HCT116 (cell line): ENCODE measurements at regions not wholly inside any gene's neighbourhood (a gene's known extent, or its start where the extent isn't known, plus 50 kb on each side); places are given as distances from the start of the nearest gene placed in this dataset.

Experiments used
- ATAC-seq: fragments of 200-7000 bp; cut with Tn5 transposase; 2 replicates; pipeline ENCODE4 v1.9.1; 2020; ENCODE audit warnings: mild to moderate bottlenecking, moderate library complexity
- BruUV-seq: library from RNA; stranded (reverse); fragments of 400-500 nt; replicated peaks from 2 replicates; lab custom pipeline; 2021; lab: Mats Ljungman, UMichigan
- CTCF ChIA-PET: fragments of 300-600 bp; sonication (Branson Sonifier 250); formaldehyde crosslinking; loops from one replicate; lab custom pipeline; 2021; ENCODE audit warnings: antibody characterized with exemption; lab: Charles Lee
- POLR2A ChIA-PET: fragments of 300-600, 350-600 bp; sonication (Branson Sonifier 250); formaldehyde crosslinking; loops from one replicate; lab custom pipeline; 2021; ENCODE audit warnings: antibody characterized with exemption; lab: Charles Lee
- RAD21 ChIA-PET, 2 experiments: fragments of 300-600 bp; sonication (Branson Sonifier 250); formaldehyde crosslinking; loops; one replicate each; lab custom pipeline; 2023; ENCODE audit warnings: low total read pairs in 2 of 2; ENCODE audit not compliant: uncharacterized antibody in 2 of 2, unreplicated experiment in 2 of 2, low non-redundant PET in 1 of 2; lab: Charles Lee
- DNase-seq: peaks from one replicate; pipeline ENCODE4 v3.0.0-alpha.2; 2010; ENCODE audit warnings: low read depth, low spot score
- H2AFZ ChIP-seq: fragments of 200-600 bp; shearing (Covaris generic), sonication (generic); 2 replicates; pipeline ENCODE4 v1.6.1; 2017; ENCODE audit warnings: low read depth, mixed run types, mixed read lengths, antibody characterized with exemption, low read length; ENCODE audit not compliant: poor library complexity, severe bottlenecking
- H3K27ac ChIP-seq: 2 replicates; pipeline ENCODE4 v1.5.1; 2012; ENCODE audit warnings: low read depth, low read length
- H3K27me3 ChIP-seq: fragments of 200-600 bp; sonication (generic); 2 replicates; pipeline ENCODE4 v1.6.1; 2016; ENCODE audit warnings: mixed run types, low read length, mixed read lengths; ENCODE audit not compliant: insufficient read depth
- H3K36me3 ChIP-seq, 2 experiments: fragments of 200-500 bp in 1 of 2; fragments of 200-600 bp in 1 of 2; sonication (Bioruptor generic) in 1 of 2; sonication (generic) in 1 of 2; 2 replicates each; pipeline versions ENCODE4 v1.5.1 to v1.6.1; 2014 to 2016; ENCODE audit warnings: low read length in 2 of 2, inconsistent platforms in 1 of 2, mixed read lengths in 1 of 2, mixed run types in 1 of 2; ENCODE audit not compliant: insufficient read depth in 2 of 2, control insufficient read depth in 1 of 2
- H3K4me1 ChIP-seq, 2 experiments: fragments of 200-600 bp in 1 of 2; sonication (generic) in 1 of 2; 2 replicates each; pipeline versions ENCODE4 v1.5.1 to v1.6.1; 2012 to 2017; ENCODE audit warnings: low read length in 2 of 2, inconsistent platforms in 1 of 2, mild to moderate bottlenecking in 1 of 2, mixed read lengths in 1 of 2, mixed run types in 1 of 2, moderate library complexity in 1 of 2; ENCODE audit not compliant: insufficient read depth in 2 of 2, control insufficient read depth in 1 of 2
- H3K4me2 ChIP-seq: fragments of 200-600 bp; sonication (generic); 2 replicates; pipeline ENCODE4 v1.6.1; 2017; ENCODE audit warnings: mixed run types, low read length, mixed read lengths
- H3K4me3 ChIP-seq, 2 experiments: fragments of 200-600 bp in 1 of 2; sonication (generic) in 1 of 2; replicated peaks in 1 of 2; 2 replicates each; pipeline ENCODE4 v1.5.1; 2011 to 2016; ENCODE audit warnings: low read length in 2 of 2, control low read depth in 1 of 2, low read depth in 1 of 2, mild to moderate bottlenecking in 1 of 2, mixed read lengths in 1 of 2, mixed run types in 1 of 2
- H3K79me2 ChIP-seq: fragments of 200-600 bp; sonication (generic); 2 replicates; pipeline ENCODE4 v1.6.1; 2017; ENCODE audit warnings: mild to moderate bottlenecking, mixed run types, low read length, moderate library complexity, mixed read lengths; ENCODE audit not compliant: insufficient read depth
- H3K9ac ChIP-seq: fragments of 200-600 bp; sonication (generic); 2 replicates; pipeline ENCODE4 v1.6.1; 2016; ENCODE audit warnings: low read length, mixed read lengths
- H3K9me2 ChIP-seq: fragments of 200-600 bp; sonication (generic), shearing (Covaris generic); 2 replicates; pipeline ENCODE4 v1.6.1; 2017; ENCODE audit warnings: mixed run types, mild to moderate bottlenecking, moderate library complexity; ENCODE audit not compliant: insufficient read depth
- H3K9me3 ChIP-seq, 2 experiments: fragments of 200-500 bp in 1 of 2; fragments of 200-600 bp in 1 of 2; sonication (Bioruptor generic) in 1 of 2; sonication (generic) in 1 of 2; 2 replicates each; pipeline ENCODE4 v1.6.1; 2014 to 2017; ENCODE audit warnings: low read length in 2 of 2, mixed read lengths in 2 of 2, inconsistent platforms in 1 of 2, low read depth in 1 of 2, mild to moderate bottlenecking in 1 of 2, mixed run types in 1 of 2, moderate library complexity in 1 of 2; ENCODE audit not compliant: control insufficient read depth in 1 of 2, insufficient read depth in 1 of 2
- H4K20me1 ChIP-seq: fragments of 200-600 bp; sonication (generic), shearing (Covaris generic); 2 replicates; pipeline ENCODE4 v1.6.1; 2017; ENCODE audit warnings: mixed run types, mild to moderate bottlenecking, moderate library complexity; ENCODE audit not compliant: insufficient read depth
- CBX3 ChIP-seq: IDR thresholded peaks from 2 replicates; pipeline ENCODE4 v1.6.1; 2012; ENCODE audit warnings: low read depth
- CEBPB ChIP-seq: IDR thresholded peaks from 2 replicates; pipeline ENCODE4 v1.6.1; 2012; ENCODE audit warnings: low read depth
- EGR1 ChIP-seq: IDR thresholded peaks from 2 replicates; pipeline ENCODE4 v1.6.1; 2012; ENCODE audit warnings: low read depth
- ELF1 ChIP-seq: IDR thresholded peaks from 2 replicates; pipeline ENCODE4 v1.6.1; 2012; ENCODE audit warnings: low read depth, borderline replicate concordance
- EZH2phosphoT487 ChIP-seq: fragments of 200-600 bp; IDR thresholded peaks from 2 replicates; pipeline ENCODE4 v1.6.1; 2018; ENCODE audit warnings: antibody characterized with exemption, borderline replicate concordance
- FOSL1 ChIP-seq: IDR thresholded peaks from 2 replicates; pipeline ENCODE4 v1.6.1; 2012; ENCODE audit warnings: low read depth
- POLR2A ChIP-seq: IDR thresholded peaks from 2 replicates; pipeline ENCODE4 v1.7.0; 2011; ENCODE audit warnings: borderline replicate concordance; ENCODE audit not compliant: insufficient read depth, insufficient read length; ENCODE audit errors: extremely low read depth
- POLR2AphosphoS5 ChIP-seq: IDR thresholded peaks from 2 replicates; pipeline ENCODE4 v1.6.1; 2011; ENCODE audit warnings: mild to moderate bottlenecking, low read depth, low read length, moderate library complexity
- SIN3A ChIP-seq: IDR thresholded peaks from 2 replicates; pipeline ENCODE4 v1.6.1; 2012; ENCODE audit warnings: low read depth
- TCF7L2 ChIP-seq: IDR thresholded peaks from 2 replicates; pipeline ENCODE4 v1.7.0; 2011; ENCODE audit warnings: borderline replicate concordance, inconsistent platforms; ENCODE audit not compliant: insufficient read depth, insufficient read length; ENCODE audit errors: extremely low read depth
- YY1 ChIP-seq: IDR thresholded peaks from 2 replicates; pipeline ENCODE4 v1.6.1; 2011; ENCODE audit warnings: low read length, low read depth, moderate library complexity, mild to moderate bottlenecking; ENCODE audit not compliant: insufficient replicate concordance; ENCODE audit errors: extremely low read depth
- intact Hi-C: fragments of 100-400 bp; cut with micrococcal nuclease; formaldehyde crosslinking; loops from 2 replicates; pipeline ENCODE4 v1.10.0; 2022
- TF ChIP-seq, protein P1 (sequence below): IDR thresholded peaks from 2 replicates; pipeline ENCODE4 v1.6.1; 2012; ENCODE audit warnings: low read depth
- TF ChIP-seq, protein P2 (sequence below): IDR thresholded peaks from 2 replicates; pipeline ENCODE4 v1.6.1; 2012
- TF ChIP-seq, protein P3 (sequence below), 3 experiments: fragments of 200-600 bp in 1 of 3; sonication (generic) in 1 of 3; IDR thresholded peaks in 2 of 3; conservative IDR thresholded peaks in 1 of 3; 2 replicates each; pipeline ENCODE4 v1.5.1; 2012 to 2017; ENCODE audit warnings: low read depth in 2 of 3, low read length in 2 of 3, antibody characterized with exemption in 1 of 3, borderline replicate concordance in 1 of 3, control low read depth in 1 of 3, mild to moderate bottlenecking in 1 of 3, mixed read lengths in 1 of 3, mixed run types in 1 of 3, moderate library complexity in 1 of 3; ENCODE audit not compliant: insufficient read depth in 1 of 3
- TF ChIP-seq, protein P4 (sequence below): IDR thresholded peaks from 2 replicates; pipeline ENCODE4 v1.6.1; 2011; ENCODE audit warnings: mild to moderate bottlenecking, low read length, moderate library complexity; ENCODE audit not compliant: insufficient replicate concordance; ENCODE audit errors: extremely low read depth

DNA sequence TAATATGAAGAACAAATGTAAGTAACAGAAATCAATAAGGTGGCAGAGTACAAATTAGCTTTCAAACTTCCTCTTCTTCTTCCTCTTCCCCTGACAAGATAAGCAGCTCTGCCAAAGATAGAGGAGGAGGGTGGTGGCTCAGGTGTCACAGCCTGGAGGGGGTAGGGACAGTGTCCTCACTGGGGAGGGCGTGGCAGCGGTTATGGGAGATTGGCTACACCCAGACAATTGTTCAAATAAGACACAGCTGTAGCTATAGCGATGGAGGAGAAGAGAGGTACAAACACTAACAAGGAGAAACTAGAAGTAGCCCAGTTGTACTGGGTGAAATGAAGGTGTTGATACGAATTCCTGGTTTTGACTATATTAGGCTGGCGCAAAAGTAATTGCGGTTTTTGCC, 198.5 kb downstream of the TBXT start:
- BruUV-seq = no TSS peak
- Histone ChIP-seq H3K79me2 (no peaks in the 10 kb centered on the region), H3K9me2 (no peaks in the 10 kb centered on the region), H3K27me3 (no peaks in the 10 kb centered on the region), H3K9me3 (no peaks in the 10 kb centered on the region)
- intact Hi-C loops = no loop called here
- RAD21 ChIA-PET = no interaction called here
- no peak for DNase-seq
- CTCF ChIA-PET = no interaction called here
- TF ChIP-seq, protein P1, sequence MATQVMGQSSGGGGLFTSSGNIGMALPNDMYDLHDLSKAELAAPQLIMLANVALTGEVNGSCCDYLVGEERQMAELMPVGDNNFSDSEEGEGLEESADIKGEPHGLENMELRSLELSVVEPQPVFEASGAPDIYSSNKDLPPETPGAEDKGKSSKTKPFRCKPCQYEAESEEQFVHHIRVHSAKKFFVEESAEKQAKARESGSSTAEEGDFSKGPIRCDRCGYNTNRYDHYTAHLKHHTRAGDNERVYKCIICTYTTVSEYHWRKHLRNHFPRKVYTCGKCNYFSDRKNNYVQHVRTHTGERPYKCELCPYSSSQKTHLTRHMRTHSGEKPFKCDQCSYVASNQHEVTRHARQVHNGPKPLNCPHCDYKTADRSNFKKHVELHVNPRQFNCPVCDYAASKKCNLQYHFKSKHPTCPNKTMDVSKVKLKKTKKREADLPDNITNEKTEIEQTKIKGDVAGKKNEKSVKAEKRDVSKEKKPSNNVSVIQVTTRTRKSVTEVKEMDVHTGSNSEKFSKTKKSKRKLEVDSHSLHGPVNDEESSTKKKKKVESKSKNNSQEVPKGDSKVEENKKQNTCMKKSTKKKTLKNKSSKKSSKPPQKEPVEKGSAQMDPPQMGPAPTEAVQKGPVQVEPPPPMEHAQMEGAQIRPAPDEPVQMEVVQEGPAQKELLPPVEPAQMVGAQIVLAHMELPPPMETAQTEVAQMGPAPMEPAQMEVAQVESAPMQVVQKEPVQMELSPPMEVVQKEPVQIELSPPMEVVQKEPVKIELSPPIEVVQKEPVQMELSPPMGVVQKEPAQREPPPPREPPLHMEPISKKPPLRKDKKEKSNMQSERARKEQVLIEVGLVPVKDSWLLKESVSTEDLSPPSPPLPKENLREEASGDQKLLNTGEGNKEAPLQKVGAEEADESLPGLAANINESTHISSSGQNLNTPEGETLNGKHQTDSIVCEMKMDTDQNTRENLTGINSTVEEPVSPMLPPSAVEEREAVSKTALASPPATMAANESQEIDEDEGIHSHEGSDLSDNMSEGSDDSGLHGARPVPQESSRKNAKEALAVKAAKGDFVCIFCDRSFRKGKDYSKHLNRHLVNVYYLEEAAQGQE = no peak
- TF ChIP-seq CEBPB (no peak), ELF1 (no peak), POLR2A (no peak), YY1 (no peak), SIN3A (no peak), TCF7L2 (no peak), EZH2phosphoT487 (no peak), FOSL1 (no peak), CBX3 (no peak), EGR1 (no peak), POLR2AphosphoS5 (no peak)
- TF ChIP-seq, protein P2, sequence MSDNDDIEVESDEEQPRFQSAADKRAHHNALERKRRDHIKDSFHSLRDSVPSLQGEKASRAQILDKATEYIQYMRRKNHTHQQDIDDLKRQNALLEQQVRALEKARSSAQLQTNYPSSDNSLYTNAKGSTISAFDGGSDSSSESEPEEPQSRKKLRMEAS = no peak
- TF ChIP-seq, protein P3, sequence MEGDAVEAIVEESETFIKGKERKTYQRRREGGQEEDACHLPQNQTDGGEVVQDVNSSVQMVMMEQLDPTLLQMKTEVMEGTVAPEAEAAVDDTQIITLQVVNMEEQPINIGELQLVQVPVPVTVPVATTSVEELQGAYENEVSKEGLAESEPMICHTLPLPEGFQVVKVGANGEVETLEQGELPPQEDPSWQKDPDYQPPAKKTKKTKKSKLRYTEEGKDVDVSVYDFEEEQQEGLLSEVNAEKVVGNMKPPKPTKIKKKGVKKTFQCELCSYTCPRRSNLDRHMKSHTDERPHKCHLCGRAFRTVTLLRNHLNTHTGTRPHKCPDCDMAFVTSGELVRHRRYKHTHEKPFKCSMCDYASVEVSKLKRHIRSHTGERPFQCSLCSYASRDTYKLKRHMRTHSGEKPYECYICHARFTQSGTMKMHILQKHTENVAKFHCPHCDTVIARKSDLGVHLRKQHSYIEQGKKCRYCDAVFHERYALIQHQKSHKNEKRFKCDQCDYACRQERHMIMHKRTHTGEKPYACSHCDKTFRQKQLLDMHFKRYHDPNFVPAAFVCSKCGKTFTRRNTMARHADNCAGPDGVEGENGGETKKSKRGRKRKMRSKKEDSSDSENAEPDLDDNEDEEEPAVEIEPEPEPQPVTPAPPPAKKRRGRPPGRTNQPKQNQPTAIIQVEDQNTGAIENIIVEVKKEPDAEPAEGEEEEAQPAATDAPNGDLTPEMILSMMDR (IDR thresholded peaks at IDR 0.05 in 2 of 3, conservative IDR thresholded peaks at IDR 0.05 in 1 of 3; ENCODE audit: borderline replicate concordance in 1 of 3, insufficient read depth in 1 of 3, low read depth in 2 of 3, low read length in 2 of 3) = no peak
- TF ChIP-seq, protein P4, sequence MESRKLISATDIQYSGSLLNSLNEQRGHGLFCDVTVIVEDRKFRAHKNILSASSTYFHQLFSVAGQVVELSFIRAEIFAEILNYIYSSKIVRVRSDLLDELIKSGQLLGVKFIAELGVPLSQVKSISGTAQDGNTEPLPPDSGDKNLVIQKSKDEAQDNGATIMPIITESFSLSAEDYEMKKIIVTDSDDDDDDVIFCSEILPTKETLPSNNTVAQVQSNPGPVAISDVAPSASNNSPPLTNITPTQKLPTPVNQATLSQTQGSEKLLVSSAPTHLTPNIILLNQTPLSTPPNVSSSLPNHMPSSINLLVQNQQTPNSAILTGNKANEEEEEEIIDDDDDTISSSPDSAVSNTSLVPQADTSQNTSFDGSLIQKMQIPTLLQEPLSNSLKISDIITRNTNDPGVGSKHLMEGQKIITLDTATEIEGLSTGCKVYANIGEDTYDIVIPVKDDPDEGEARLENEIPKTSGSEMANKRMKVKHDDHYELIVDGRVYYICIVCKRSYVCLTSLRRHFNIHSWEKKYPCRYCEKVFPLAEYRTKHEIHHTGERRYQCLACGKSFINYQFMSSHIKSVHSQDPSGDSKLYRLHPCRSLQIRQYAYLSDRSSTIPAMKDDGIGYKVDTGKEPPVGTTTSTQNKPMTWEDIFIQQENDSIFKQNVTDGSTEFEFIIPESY = no peak
- TF ChIP-seq, all 23 proteins: peak for 0
- Histone ChIP-seq H4K20me1 (no peaks in the 10 kb centered on the region), H2AFZ (no peak overlapping the region), H3K4me1 (no peaks in the 10 kb centered on the region), H3K4me3 (no peak overlapping the region), H3K27ac (no peak overlapping the region), H3K9ac (no peak overlapping the region), H3K36me3 (no peaks in the 10 kb centered on the region), H3K4me2 (no peak overlapping the region)
- POLR2A ChIA-PET = no interaction called here
- no peak for ATAC-seq
